ENCODE measurements at regions not wholly inside any gene's neighbourhood (a gene's known extent, or its start where the extent isn't known, plus 50 kb on each side); places are given as distances from the start of the nearest gene placed in this dataset.

DNA sequence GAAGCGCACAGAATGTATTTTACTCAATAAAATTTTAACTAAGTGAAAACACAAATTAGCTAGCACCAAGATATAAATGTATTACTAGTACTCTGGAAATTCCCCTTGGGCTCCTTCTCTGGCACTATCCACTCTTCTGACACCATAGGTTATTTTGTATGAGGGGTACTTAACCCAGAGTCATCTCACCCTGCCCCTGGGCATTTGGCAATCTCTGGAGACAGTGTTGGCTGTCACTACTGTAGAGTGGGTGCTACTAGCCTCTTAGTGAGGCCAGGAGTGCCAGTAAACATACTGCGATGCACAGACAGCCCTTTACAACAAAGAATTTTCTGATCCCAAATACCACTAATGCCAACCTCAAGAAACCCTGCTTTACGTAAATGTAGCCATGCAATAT, 246.3 kb upstream of the KBTBD8 start:
- Histone ChIP-seq H3K9me3 (replicated peaks; ENCODE audit: insufficient read depth, low read length) (no peaks in the 10 kb centered on the region), H3F3A (ENCODE audit: insufficient read depth, low read length) (no peaks in the 10 kb centered on the region), H3K9me2 (replicated peaks; ENCODE audit: insufficient read depth, low read length) (no peaks in the 10 kb centered on the region), H3K4me3 (ENCODE audit: low read length) (no peak overlapping the region), H3K4me1 (ENCODE audit: low read length) (no peaks in the 10 kb centered on the region), H3K27me3 (replicated peaks; ENCODE audit: insufficient read depth, low read length) (no peaks in the 10 kb centered on the region), H4K20me1 (ENCODE audit: insufficient read depth, low read length) (no peaks in the 10 kb centered on the region), H3K4me2 (ENCODE audit: low read depth, low read length) (no peak overlapping the region), H3K27ac (ENCODE audit: low read length) (no peak overlapping the region), H3K9ac (ENCODE audit: low read length) (no peak overlapping the region), H3K79me2 (ENCODE audit: low read length) (no peaks in the 10 kb centered on the region), H3K36me3 (replicated peaks; ENCODE audit: insufficient read depth, low read length) (no peaks in the 10 kb centered on the region), H2AFZ (ENCODE audit: low read length) (no peak overlapping the region)
- TF ChIP-seq EZH2phosphoT487 (IDR thresholded peaks at IDR 0.05; ENCODE audit: low read length): no peak
- TF ChIP-seq, protein P1, sequence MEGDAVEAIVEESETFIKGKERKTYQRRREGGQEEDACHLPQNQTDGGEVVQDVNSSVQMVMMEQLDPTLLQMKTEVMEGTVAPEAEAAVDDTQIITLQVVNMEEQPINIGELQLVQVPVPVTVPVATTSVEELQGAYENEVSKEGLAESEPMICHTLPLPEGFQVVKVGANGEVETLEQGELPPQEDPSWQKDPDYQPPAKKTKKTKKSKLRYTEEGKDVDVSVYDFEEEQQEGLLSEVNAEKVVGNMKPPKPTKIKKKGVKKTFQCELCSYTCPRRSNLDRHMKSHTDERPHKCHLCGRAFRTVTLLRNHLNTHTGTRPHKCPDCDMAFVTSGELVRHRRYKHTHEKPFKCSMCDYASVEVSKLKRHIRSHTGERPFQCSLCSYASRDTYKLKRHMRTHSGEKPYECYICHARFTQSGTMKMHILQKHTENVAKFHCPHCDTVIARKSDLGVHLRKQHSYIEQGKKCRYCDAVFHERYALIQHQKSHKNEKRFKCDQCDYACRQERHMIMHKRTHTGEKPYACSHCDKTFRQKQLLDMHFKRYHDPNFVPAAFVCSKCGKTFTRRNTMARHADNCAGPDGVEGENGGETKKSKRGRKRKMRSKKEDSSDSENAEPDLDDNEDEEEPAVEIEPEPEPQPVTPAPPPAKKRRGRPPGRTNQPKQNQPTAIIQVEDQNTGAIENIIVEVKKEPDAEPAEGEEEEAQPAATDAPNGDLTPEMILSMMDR (IDR thresholded peaks at IDR 0.05; ENCODE audit: low read length): no peak
- no peak for TF ChIP-seq EZH2 (optimal IDR thresholded peaks at IDR 0.05; ENCODE audit: low read depth, low read length)
- no peak for DNase-seq

DNA sequence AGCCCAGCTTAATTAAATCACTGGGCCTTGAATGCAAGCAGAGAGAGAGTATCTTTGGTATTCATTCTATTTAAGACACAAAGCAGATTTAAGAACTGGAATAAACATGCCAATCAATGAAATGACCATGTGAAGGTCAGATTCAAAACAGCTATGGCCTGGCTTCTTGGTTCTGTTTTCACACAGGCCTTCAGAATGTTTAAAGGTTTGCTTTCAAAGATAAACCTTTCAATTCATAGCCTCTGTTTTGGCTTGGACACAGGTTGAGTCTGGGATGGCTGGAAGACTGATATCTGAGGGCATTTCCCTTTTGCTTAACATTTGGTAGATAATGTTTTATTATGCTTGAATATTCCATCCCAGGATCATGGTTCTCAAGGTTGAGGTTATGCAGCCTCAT, 244.4 kb upstream of the KBTBD8 start:
- Histone ChIP-seq H3K4me1 (ENCODE audit: low read length) (no peaks in the 10 kb centered on the region), H3K9ac (ENCODE audit: low read length) (no peak overlapping the region), H3F3A (ENCODE audit: insufficient read depth, low read length) (no peaks in the 10 kb centered on the region), H3K36me3 (replicated peaks; ENCODE audit: insufficient read depth, low read length) (no peaks in the 10 kb centered on the region), H4K20me1 (ENCODE audit: insufficient read depth, low read length) (no peaks in the 10 kb centered on the region), H2AFZ (ENCODE audit: low read length) (no peak overlapping the region), H3K9me3 (replicated peaks; ENCODE audit: insufficient read depth, low read length) (no peaks in the 10 kb centered on the region), H3K79me2 (ENCODE audit: low read length) (no peaks in the 10 kb centered on the region), H3K4me2 (ENCODE audit: low read depth, low read length) (no peak overlapping the region), H3K27me3 (replicated peaks; ENCODE audit: insufficient read depth, low read length) (no peaks in the 10 kb centered on the region), H3K9me2 (replicated peaks; ENCODE audit: insufficient read depth, low read length) (no peaks in the 10 kb centered on the region), H3K27ac (ENCODE audit: low read length) (no peak overlapping the region), H3K4me3 (ENCODE audit: low read length) (no peak overlapping the region)
- DNase-seq: no peak
- no peak for TF ChIP-seq EZH2 (optimal IDR thresholded peaks at IDR 0.05; ENCODE audit: low read depth, low read length)

DNA sequence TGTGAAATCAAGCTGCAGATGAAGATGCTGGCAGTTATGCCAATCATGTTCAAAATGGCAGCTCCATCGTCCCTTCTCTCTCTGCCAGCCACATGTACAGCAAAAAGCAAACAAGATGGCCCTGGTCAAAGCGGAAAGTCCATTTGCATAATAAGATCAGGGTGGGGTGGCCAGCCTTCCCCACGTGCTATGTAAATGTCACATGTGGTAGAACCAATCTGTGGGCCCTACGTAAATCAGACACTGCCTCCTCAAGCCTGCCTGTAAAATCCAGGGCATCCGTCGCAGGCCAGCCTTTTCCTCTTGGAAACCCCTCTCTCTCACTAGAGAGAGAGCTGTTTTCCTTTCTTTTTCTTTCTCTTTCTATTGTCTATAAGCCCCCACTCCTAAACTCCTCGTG, 243.5 kb upstream of the KBTBD8 start:
- Histone ChIP-seq H3K27me3 (replicated peaks; ENCODE audit: insufficient read depth, low read length) (no peaks in the 10 kb centered on the region), H3K4me3 (ENCODE audit: low read length) (no peak overlapping the region), H2AFZ (ENCODE audit: low read length) (no peak overlapping the region), H4K20me1 (ENCODE audit: insufficient read depth, low read length) (no peaks in the 10 kb centered on the region), H3K27ac (ENCODE audit: low read length) (no peak overlapping the region), H3K79me2 (ENCODE audit: low read length) (no peaks in the 10 kb centered on the region), H3K4me1 (ENCODE audit: low read length) (no peaks in the 10 kb centered on the region), H3K9ac (ENCODE audit: low read length) (no peak overlapping the region), H3K36me3 (replicated peaks; ENCODE audit: insufficient read depth, low read length) (no peaks in the 10 kb centered on the region), H3K9me3 (replicated peaks; ENCODE audit: insufficient read depth, low read length) (no peaks in the 10 kb centered on the region), H3K4me2 (ENCODE audit: low read depth, low read length) (no peak overlapping the region), H3K9me2 (replicated peaks; ENCODE audit: insufficient read depth, low read length) (no peaks in the 10 kb centered on the region), H3F3A (ENCODE audit: insufficient read depth, low read length) (no peaks in the 10 kb centered on the region)
- TF ChIP-seq EZH2 (optimal IDR thresholded peaks at IDR 0.05; ENCODE audit: low read depth, low read length): no peak
- no peak for TF ChIP-seq EZH2phosphoT487 (IDR thresholded peaks at IDR 0.05; ENCODE audit: low read length)
- TF ChIP-seq, protein P1 (IDR thresholded peaks at IDR 0.05; ENCODE audit: low read length): no peak
- no peak for DNase-seq

DNA sequence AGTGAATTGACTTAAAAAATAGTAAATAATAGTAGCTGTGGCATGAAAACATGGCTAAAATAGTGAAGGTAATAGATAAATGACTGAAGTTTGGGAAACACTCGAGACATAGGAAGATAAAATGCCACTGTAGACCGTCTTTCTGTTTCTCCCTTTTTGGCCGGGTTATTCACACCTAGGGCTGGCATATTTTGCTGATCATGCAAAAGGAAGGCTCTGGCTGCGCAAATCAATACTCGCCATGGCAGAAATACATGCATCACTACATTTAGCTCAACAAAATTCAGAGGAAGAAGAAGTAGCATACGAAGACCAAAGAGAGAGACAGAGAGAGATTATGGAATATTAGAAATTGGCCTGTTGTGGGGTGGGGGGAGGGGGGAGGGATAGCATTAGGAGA, 242.2 kb upstream of the KBTBD8 start:
- TF ChIP-seq, protein P1 (IDR thresholded peaks at IDR 0.05; ENCODE audit: low read length): no peak
- no peak for TF ChIP-seq EZH2phosphoT487 (IDR thresholded peaks at IDR 0.05; ENCODE audit: low read length)
- no peak for TF ChIP-seq EZH2 (optimal IDR thresholded peaks at IDR 0.05; ENCODE audit: low read depth, low read length)
- H3F3A ChIP-seq (ENCODE audit: insufficient read depth, low read length): no peaks in the 10 kb centered on the region

More for the DNA sequence above, 242.2 kb upstream of the KBTBD8 start:
- no peak overlapping the region for H2AFZ ChIP-seq (ENCODE audit: low read length)
- no peaks in the 10 kb centered on the region for H3K9me2 ChIP-seq (replicated peaks; ENCODE audit: insufficient read depth, low read length)
- no peak for DNase-seq
- H3K4me1 ChIP-seq (ENCODE audit: low read length): no peaks in the 10 kb centered on the region
- H3K4me3 ChIP-seq (ENCODE audit: low read length): no peak overlapping the region
- H3K4me2 ChIP-seq (ENCODE audit: low read depth, low read length): no peak overlapping the region
- no peaks in the 10 kb centered on the region for H4K20me1 ChIP-seq (ENCODE audit: insufficient read depth, low read length)
- H3K36me3 ChIP-seq (replicated peaks; ENCODE audit: insufficient read depth, low read length): no peaks in the 10 kb centered on the region
- no peaks in the 10 kb centered on the region for H3K9me3 ChIP-seq (replicated peaks; ENCODE audit: insufficient read depth, low read length)
- no peak overlapping the region for H3K9ac ChIP-seq (ENCODE audit: low read length)
- H3K79me2 ChIP-seq (ENCODE audit: low read length): no peaks in the 10 kb centered on the region
- no peaks in the 10 kb centered on the region for H3K27me3 ChIP-seq (replicated peaks; ENCODE audit: insufficient read depth, low read length)
- no peak overlapping the region for H3K27ac ChIP-seq (ENCODE audit: low read length)
